Panc1 (cell line): ENCODE measurements at regions not wholly inside any gene's neighbourhood (a gene's known extent, or its start where the extent isn't known, plus 50 kb on each side); places are given as distances from the start of the nearest gene placed in this dataset.

Experiments
- ATAC-seq: fragments of 200-7000 bp; cut with Tn5 transposase; 2 replicates; pipeline ENCODE4 v1.9.1; 2020; ENCODE audit warnings: mild to moderate bottlenecking, moderate library complexity
- BruUV-seq: library from RNA; stranded (reverse); fragments of 400-500 nt; replicated peaks from 2 replicates; lab custom pipeline; 2021; lab: Mats Ljungman, UMichigan
- CTCF ChIA-PET: fragments of 300-600 bp; sonication (Branson Sonifier 250); formaldehyde crosslinking; loops from one replicate; lab custom pipeline; 2022; ENCODE audit warnings: antibody characterized with exemption; lab: Charles Lee
- POLR2A ChIA-PET: fragments of 300-600 bp; sonication (Branson Sonifier 250); formaldehyde crosslinking; loops from one replicate; lab custom pipeline; 2022; ENCODE audit warnings: antibody characterized with exemption; lab: Charles Lee
- DNase-seq: peaks from one replicate; pipeline ENCODE4 v3.0.0-alpha.2; 2010; ENCODE audit warnings: low read depth, low spot score
- H3K27ac ChIP-seq: 2 replicates; pipeline ENCODE4 v1.5.1; 2011; ENCODE audit warnings: mild to moderate bottlenecking, low read length, inconsistent platforms
- H3K27me3 ChIP-seq: fragments of 200-500 bp; sonication (Bioruptor generic); 2 replicates; pipeline ENCODE4 v1.6.0; 2014; ENCODE audit warnings: low read length, inconsistent platforms; ENCODE audit not compliant: control insufficient read depth, insufficient read depth
- H3K36me3 ChIP-seq: fragments of 200-500 bp; sonication (Bioruptor generic); 2 replicates; pipeline ENCODE4 v1.5.1; 2014; ENCODE audit warnings: inconsistent platforms, mild to moderate bottlenecking, low read length, moderate library complexity; ENCODE audit not compliant: control insufficient read depth, insufficient read depth
- H3K4me1 ChIP-seq: 2 replicates; pipeline ENCODE4 v1.5.1; 2011; ENCODE audit warnings: inconsistent platforms, mild to moderate bottlenecking, low read length, moderate library complexity; ENCODE audit not compliant: control insufficient read depth, insufficient read depth
- H3K4me3 ChIP-seq, 2 experiments: 2 replicates each; pipeline ENCODE4 v1.5.1; 2011 to 2012; ENCODE audit warnings: low read depth in 2 of 2, low read length in 2 of 2, mild to moderate bottlenecking in 2 of 2, inconsistent platforms in 1 of 2, moderate library complexity in 1 of 2
- H3K9me3 ChIP-seq: fragments of 200-500 bp; sonication (Bioruptor generic); 2 replicates; pipeline ENCODE4 v1.5.1; 2014; ENCODE audit warnings: low read depth, mild to moderate bottlenecking, inconsistent platforms, low read length, moderate library complexity; ENCODE audit not compliant: control insufficient read depth, insufficient read depth
- CTCF ChIP-seq: fragments of 450-650 bp; IDR thresholded peaks from 2 replicates; pipeline ENCODE4 v1.5.1; 2017; ENCODE audit warnings: mild to moderate bottlenecking
- POLR2AphosphoS5 ChIP-seq: IDR thresholded peaks from 2 replicates; pipeline ENCODE4 v1.6.1; 2012; ENCODE audit warnings: mild to moderate bottlenecking, low read depth, low read length, moderate library complexity
- REST ChIP-seq, 2 experiments: IDR thresholded peaks; 2 replicates each; pipeline ENCODE4 v1.6.1; 2011 to 2012; ENCODE audit warnings: low read depth in 2 of 2, control low read depth in 1 of 2, low read length in 1 of 2, mild to moderate bottlenecking in 1 of 2, moderate library complexity in 1 of 2; ENCODE audit not compliant: insufficient read depth in 1 of 2
- SIN3A ChIP-seq: IDR thresholded peaks from 2 replicates; pipeline ENCODE4 v1.6.1; 2012; ENCODE audit warnings: low read depth, mild to moderate bottlenecking, low read length, moderate library complexity, borderline replicate concordance; ENCODE audit not compliant: insufficient read depth
- TCF7L2 ChIP-seq: IDR thresholded peaks from 2 replicates; pipeline ENCODE4 v1.6.1; 2011; ENCODE audit warnings: mild to moderate bottlenecking, low read depth, low read length, inconsistent platforms
- in situ Hi-C: cut with HindIII; loops from 2 replicates; pipeline ENCODE4 v1.10.0; 2016; ENCODE audit warnings: low sequenced_read_pairs, low pct_unique_long_range_greater_than_20kb
- intact Hi-C: fragments of 100-400 bp; cut with micrococcal nuclease; formaldehyde crosslinking; loops from one replicate; pipeline ENCODE4 v1.10.0; 2022; ENCODE audit not compliant: unreplicated experiment

GRCh38 chr15:88388686-88389085 is 78.5 kb downstream of the MRPL46 start:
- no peaks in the 10 kb centered on the region for H3K9me3 ChIP-seq
- in situ Hi-C loops = no loop called here
- ChIA-PET POLR2A (no interaction called here), CTCF (no interaction called here)
- no peak for ATAC-seq
- H3K4me1 ChIP-seq = no peaks in the 10 kb centered on the region
- intact Hi-C loops = no loop called here
- DNase-seq = no peak
- BruUV-seq = no TSS peak
- TF ChIP-seq SIN3A (no peak), CTCF (no peak)
- H3K27ac ChIP-seq = no peak overlapping the region
- H3K4me3 ChIP-seq = no peak overlapping the region
- no peaks in the 10 kb centered on the region for H3K36me3 ChIP-seq
- H3K27me3 ChIP-seq = no peaks in the 10 kb centered on the region

GRCh38 chr15:88385078-88385700 is 82.0 kb downstream of the MRPL46 start:
- no TSS peak for BruUV-seq
- ATAC-seq (no peak), DNase-seq (no peak)
- Histone ChIP-seq H3K36me3 (no peaks in the 10 kb centered on the region), H3K27ac (no peak overlapping the region), H3K27me3 (peaks cover 6% of the 10 kb centered on the region; the same call in 1 of the 2 replicates), H3K4me1 (no peaks in the 10 kb centered on the region), H3K4me3 (no peak overlapping the region), H3K9me3 (no peaks in the 10 kb centered on the region)
- in situ Hi-C loops (no loop called here), intact Hi-C loops (no loop called here)
- CTCF ChIA-PET = no interaction called here
- POLR2A ChIA-PET = no interaction called here
- TF ChIP-seq TCF7L2 (no peak), POLR2AphosphoS5 (no peak), REST (IDR thresholded peaks at IDR 0.05; ENCODE audit: insufficient read depth in 1 of 2, low read depth in 2 of 2, low read length in 1 of 2) (no peak), CTCF (no peak), SIN3A (no peak)
